ENCODE measurements at regions not wholly inside any gene's neighbourhood (a gene's known extent, or its start where the extent isn't known, plus 50 kb on each side); places are given as distances from the start of the nearest gene placed in this dataset.

GRCh38 chr12:91582811-91583210 lies 400.2 kb upstream of the DCN start:
- no peak overlapping the region for H2AFZ ChIP-seq (ENCODE audit: low read depth, low read length)
- peaks cover 7% of the 10 kb centered on the region for H3K4me1 ChIP-seq (ENCODE audit: insufficient read depth, low read length)
- no peaks in the 10 kb centered on the region for H3K27me3 ChIP-seq (ENCODE audit: insufficient read depth, low read length, poor library complexity)
- H3K9me3 ChIP-seq (ENCODE audit: insufficient read depth, low read length, severe bottlenecking): no peaks in the 10 kb centered on the region
- H3K4me2 ChIP-seq (ENCODE audit: insufficient read depth, low read length): no peak overlapping the region
- no peak overlapping the region for H3K4me3 ChIP-seq (ENCODE audit: low read depth in 1 of 2, low read length in 2 of 2)
- no peaks in the 10 kb centered on the region for H3K79me2 ChIP-seq (ENCODE audit: insufficient read depth, low read length)
- no peak overlapping the region for H3K27ac ChIP-seq (ENCODE audit: low read length)
- ATAC-seq (ENCODE audit: insufficient read depth, low read depth): no peak
- no peaks in the 10 kb centered on the region for H3K36me3 ChIP-seq (ENCODE audit: insufficient read depth, low read length)
- TF ChIP-seq EZH2 (IDR thresholded peaks at IDR 0.05; ENCODE audit: borderline replicate concordance, low read depth, low read length, severe bottlenecking): no peak
- TF ChIP-seq, protein P1, sequence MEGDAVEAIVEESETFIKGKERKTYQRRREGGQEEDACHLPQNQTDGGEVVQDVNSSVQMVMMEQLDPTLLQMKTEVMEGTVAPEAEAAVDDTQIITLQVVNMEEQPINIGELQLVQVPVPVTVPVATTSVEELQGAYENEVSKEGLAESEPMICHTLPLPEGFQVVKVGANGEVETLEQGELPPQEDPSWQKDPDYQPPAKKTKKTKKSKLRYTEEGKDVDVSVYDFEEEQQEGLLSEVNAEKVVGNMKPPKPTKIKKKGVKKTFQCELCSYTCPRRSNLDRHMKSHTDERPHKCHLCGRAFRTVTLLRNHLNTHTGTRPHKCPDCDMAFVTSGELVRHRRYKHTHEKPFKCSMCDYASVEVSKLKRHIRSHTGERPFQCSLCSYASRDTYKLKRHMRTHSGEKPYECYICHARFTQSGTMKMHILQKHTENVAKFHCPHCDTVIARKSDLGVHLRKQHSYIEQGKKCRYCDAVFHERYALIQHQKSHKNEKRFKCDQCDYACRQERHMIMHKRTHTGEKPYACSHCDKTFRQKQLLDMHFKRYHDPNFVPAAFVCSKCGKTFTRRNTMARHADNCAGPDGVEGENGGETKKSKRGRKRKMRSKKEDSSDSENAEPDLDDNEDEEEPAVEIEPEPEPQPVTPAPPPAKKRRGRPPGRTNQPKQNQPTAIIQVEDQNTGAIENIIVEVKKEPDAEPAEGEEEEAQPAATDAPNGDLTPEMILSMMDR (IDR thresholded peaks at IDR 0.05; ENCODE audit: borderline replicate concordance, extremely low read depth, low read length, poor library complexity, severe bottlenecking): no peak
- H4K20me1 ChIP-seq (ENCODE audit: insufficient read depth, low read length): no peaks in the 10 kb centered on the region
- no peak for DNase-seq
- H3K9ac ChIP-seq (ENCODE audit: low read depth, low read length): no peak overlapping the region

DNA sequence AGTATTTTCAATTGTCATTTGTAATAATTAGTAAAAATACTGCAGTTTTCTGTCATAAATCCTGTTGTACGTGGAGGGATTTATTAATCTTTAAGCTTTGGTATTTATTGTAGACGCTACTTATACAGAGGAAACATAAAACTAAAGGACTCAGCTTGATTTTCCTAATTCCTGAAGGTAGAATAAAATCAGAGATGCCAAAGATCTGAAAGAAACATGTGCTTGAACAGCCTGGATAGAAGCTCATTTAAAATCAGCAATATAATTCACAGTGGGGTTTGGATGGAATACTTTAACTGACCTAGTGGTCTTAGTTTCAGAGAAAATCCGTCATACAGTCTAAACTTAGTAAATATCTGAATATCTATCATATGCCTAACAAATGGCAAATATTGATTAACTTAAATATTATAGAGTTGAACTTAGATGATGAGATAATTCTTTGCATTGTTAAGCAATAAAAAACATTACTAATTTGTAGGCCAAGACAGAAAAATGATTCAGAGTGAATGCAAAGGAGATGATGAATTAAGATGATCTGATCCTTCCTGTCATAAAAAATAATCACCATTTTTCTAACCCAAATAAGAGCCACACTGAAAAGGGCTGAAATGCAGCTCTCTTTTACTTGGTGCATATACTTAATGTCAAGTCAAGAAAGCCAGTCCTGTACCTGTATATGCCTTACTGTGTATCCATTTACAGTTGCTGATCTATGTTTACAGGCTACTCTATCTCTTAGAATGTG lies 397.1 kb upstream of the DCN start:
- H3K9me3 ChIP-seq (ENCODE audit: insufficient read depth, low read length, severe bottlenecking): no peaks in the 10 kb centered on the region
- no peak overlapping the region for H2AFZ ChIP-seq (ENCODE audit: low read depth, low read length)
- ATAC-seq (ENCODE audit: insufficient read depth, low read depth) (no peak), DNase-seq (no peak)
- no peak overlapping the region for H3K9ac ChIP-seq (ENCODE audit: low read depth, low read length)
- no peaks in the 10 kb centered on the region for H3K27me3 ChIP-seq (ENCODE audit: insufficient read depth, low read length, poor library complexity)
- no peaks in the 10 kb centered on the region for H4K20me1 ChIP-seq (ENCODE audit: insufficient read depth, low read length)
- H3K36me3 ChIP-seq (ENCODE audit: insufficient read depth, low read length): no peaks in the 10 kb centered on the region
- no peaks in the 10 kb centered on the region for H3K79me2 ChIP-seq (ENCODE audit: insufficient read depth, low read length)
- no peak overlapping the region for H3K27ac ChIP-seq (ENCODE audit: low read length)
- H3K4me3 ChIP-seq (ENCODE audit: low read depth in 1 of 2, low read length in 2 of 2): no peak overlapping the region
- peaks cover 11% of the 10 kb centered on the region for H3K4me1 ChIP-seq (ENCODE audit: insufficient read depth, low read length)
- H3K4me2 ChIP-seq (ENCODE audit: insufficient read depth, low read length): no peak overlapping the region
- TF ChIP-seq, protein P1 (IDR thresholded peaks at IDR 0.05; ENCODE audit: borderline replicate concordance, extremely low read depth, low read length, poor library complexity, severe bottlenecking): no peak
- TF ChIP-seq EZH2 (IDR thresholded peaks at IDR 0.05; ENCODE audit: borderline replicate concordance, low read depth, low read length, severe bottlenecking): no peak

GRCh38 chr12:91577586-91578539 lies 395.2 kb upstream of the DCN start:
- Histone ChIP-seq H4K20me1 (ENCODE audit: insufficient read depth, low read length) (no peaks in the 10 kb centered on the region), H3K27ac (ENCODE audit: low read length) (no peak overlapping the region; the same call in 1 of the 2 replicates), H3K4me2 (ENCODE audit: insufficient read depth, low read length) (peak overlapping the region; percentile 13), H3K4me1 (ENCODE audit: insufficient read depth, low read length) (peaks cover 11% of the 10 kb centered on the region), H3K4me3 (ENCODE audit: low read depth in 1 of 2, low read length in 2 of 2) (no peak overlapping the region), H3K27me3 (ENCODE audit: insufficient read depth, low read length, poor library complexity) (no peaks in the 10 kb centered on the region), H3K79me2 (ENCODE audit: insufficient read depth, low read length) (no peaks in the 10 kb centered on the region), H3K9me3 (ENCODE audit: insufficient read depth, low read length, severe bottlenecking) (no peaks in the 10 kb centered on the region), H3K9ac (ENCODE audit: low read depth, low read length) (no peak overlapping the region), H2AFZ (ENCODE audit: low read depth, low read length) (peak overlapping the region; percentile 46), H3K36me3 (ENCODE audit: insufficient read depth, low read length) (no peaks in the 10 kb centered on the region)
- DNase-seq (no peak), ATAC-seq (ENCODE audit: insufficient read depth, low read depth) (peak; percentile 70)
- TF ChIP-seq EZH2 (IDR thresholded peaks at IDR 0.05; ENCODE audit: borderline replicate concordance, low read depth, low read length, severe bottlenecking): no peak
- TF ChIP-seq, protein P1 (IDR thresholded peaks at IDR 0.05; ENCODE audit: borderline replicate concordance, extremely low read depth, low read length, poor library complexity, severe bottlenecking): peak; percentile 72
